UCSD-AML1 (cell line): ENCODE measurements at regions not wholly inside any gene's neighbourhood (a gene's known extent, or its start where the extent isn't known, plus 50 kb on each side); places are given as distances from the start of the nearest gene placed in this dataset.
"Not testable (repeated sequence)": the region's sequence is repeated elsewhere in the genome, so short reads cannot be mapped to it uniquely, and the experiment has no call there.

ENCODE experiments used
- DNase-seq: peaks from one replicate; lab custom pipeline; 2025; ENCODE audit not compliant: unreplicated experiment; lab: John Stamatoyannopoulos, UW

GRCh38 chr13:34721631-34722595 lies 220.2 kb upstream of the NBEA start:
- DNase-seq = no peak

DNA sequence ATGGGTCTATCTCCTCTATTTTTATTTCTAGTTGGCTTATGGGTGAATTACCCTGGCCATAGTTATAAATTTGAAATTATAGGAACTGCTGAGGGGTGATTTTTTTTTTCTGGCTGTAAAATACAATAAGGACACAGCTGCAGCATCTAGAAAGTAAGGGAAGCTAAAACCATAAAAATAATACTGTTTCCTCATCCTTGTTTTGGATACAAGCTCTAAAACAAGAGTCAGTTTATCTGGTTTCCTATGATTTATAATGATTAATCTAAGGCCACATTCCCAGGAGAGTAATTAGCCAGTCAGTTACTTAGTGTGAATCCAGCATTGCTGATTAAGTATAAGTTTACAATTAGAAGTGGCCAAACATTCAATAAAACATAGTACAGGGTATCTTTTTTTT lies 219.1 kb upstream of the NBEA start:
- DNase-seq = no peak

- DNase-seq = no peak
These were observed 211.1 kb upstream of the NBEA start for GRCh38 chr13:34730961-34731360.

DNA sequence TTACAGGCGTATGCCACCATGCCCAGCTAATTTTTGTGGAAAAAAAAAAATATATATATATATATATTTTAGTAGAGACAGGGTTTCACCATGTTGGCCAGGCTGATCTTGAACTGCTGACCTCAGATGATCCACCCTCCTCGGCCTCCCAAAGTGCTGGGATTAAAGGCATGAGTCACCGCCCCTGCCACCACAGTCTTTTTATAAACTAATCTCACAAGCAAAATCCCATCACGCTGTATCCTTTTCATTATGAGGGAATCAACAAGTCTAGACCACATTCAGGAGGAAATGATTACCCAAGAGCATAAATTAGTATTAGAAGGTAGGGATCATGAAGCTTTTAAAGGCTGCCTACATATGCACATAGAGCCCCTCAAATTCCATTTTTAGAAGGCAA lies 210.6 kb upstream of the NBEA start:
- DNase-seq = no peak

DNA sequence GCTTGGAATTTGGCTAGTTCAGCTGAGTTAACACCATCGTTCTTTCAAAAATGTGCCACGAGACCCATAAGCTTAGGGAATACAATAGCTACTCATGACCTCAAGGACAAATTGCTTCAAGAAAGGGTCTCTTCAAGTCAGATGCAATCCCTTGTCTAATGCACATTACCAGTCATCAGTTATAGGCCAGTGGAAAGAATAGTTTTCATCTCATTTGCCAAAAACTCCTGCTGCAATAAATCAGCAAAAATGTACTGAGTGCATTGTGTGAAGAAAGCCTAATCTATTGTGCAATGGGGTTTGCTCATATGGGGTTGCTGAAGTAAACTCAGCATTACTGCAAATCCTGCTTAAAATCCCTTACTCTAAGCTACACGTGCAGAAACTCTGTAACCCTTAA lies 208.3 kb upstream of the NBEA start:
- DNase-seq = no peak

DNA sequence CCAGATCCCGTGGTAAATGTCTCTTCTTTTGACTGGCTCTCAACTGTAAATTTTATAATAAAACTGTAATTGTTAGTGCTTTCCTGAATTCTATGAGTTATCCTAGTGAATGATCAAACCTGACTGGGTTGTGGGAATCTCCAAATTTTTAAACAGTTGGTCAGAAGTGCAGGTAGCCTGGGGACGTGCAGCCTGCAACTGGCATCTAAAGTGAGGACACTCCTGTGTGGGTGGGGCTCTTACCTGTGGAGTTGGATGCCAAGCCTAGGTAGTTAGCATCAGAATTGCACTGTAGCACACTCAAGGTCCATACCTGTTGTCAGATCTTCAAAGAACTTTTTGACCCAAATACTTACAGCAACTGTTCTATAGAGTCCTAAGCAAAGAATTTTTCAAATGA lies 207.1 kb upstream of the NBEA start:
- DNase-seq = no peak

DNA sequence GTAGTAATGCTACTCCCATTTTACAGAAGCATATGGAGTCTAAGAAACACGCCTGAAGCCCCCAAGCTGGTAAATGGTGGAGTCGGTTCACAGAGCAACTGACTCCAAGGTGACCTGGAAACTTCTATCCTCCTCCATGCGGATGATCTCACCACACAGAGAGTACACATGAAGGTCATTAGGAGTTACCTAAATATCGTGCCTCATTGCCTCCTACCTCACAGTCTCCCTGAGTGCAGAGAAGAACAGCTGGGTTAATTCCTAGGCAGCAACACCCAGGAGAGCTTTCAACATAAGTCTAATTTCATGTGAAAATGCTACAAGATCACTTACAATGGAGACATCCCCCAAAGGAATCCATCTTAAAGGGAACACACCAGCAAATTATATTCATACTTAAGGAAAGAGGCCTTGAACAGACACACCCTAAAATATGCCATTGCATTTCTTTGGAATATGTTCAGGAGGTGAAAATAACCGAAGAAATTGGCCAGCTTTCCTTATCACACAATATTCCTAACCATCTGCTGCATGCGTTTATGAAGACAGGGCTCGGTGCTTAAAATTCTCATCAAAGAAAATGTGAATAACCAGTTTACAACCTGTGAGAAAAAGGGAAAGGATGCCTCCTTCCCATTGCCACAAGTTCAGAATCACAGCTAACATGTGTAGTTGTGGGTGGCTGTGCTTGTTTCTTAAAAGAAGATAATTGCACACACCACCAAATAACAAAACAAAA lies 203.6 kb upstream of the NBEA start:
- DNase-seq = no peak

- not testable (repeated sequence) for DNase-seq
These were observed 195.0 kb upstream of the NBEA start for GRCh38 chr13:34747056-34747455.

- no peak for DNase-seq
These were observed 194.6 kb upstream of the NBEA start for GRCh38 chr13:34747507-34747906.

DNA sequence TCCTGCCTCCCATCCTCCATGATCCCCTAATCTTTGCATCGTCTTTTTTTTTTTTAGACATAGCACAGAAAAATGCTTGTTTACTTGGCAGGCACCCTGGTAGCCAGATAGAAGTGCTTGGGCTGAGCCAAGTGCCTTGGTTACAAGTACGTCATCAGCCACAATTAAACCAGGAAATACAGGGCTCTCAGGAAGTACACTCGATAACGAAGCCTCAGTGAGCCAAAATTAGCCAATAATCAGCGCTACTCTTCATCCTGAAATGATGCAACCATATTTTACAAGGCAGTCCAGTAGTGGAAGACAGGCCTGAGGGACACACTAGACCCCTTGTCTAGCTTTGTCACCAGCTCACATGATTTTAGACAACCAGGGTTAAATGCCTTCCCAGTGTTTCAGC lies 194.0 kb upstream of the NBEA start:
- DNase-seq = peak; percentile 18

- no peak for DNase-seq
These were observed 193.5 kb upstream of the NBEA start for GRCh38 chr13:34748596-34748995.

DNA sequence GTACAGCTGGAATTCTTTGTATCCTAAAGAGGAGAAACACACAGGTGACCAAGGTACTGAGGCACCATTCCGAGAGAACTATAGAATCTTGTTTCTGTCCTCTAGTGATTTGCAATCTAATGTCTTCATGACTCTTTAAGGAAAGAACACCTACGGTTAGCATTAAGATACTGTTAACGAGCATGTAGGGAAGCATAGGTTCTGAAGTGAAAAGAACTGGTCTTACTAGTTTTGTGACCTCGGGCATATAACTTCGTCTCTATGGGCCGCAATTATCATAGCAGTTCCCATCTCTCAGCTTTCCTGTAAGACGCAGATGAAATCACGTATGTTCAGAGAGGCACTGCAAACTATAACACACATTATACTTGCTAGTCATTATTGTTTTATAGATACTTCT lies 193.0 kb upstream of the NBEA start:
- DNase-seq = no peak

DNA sequence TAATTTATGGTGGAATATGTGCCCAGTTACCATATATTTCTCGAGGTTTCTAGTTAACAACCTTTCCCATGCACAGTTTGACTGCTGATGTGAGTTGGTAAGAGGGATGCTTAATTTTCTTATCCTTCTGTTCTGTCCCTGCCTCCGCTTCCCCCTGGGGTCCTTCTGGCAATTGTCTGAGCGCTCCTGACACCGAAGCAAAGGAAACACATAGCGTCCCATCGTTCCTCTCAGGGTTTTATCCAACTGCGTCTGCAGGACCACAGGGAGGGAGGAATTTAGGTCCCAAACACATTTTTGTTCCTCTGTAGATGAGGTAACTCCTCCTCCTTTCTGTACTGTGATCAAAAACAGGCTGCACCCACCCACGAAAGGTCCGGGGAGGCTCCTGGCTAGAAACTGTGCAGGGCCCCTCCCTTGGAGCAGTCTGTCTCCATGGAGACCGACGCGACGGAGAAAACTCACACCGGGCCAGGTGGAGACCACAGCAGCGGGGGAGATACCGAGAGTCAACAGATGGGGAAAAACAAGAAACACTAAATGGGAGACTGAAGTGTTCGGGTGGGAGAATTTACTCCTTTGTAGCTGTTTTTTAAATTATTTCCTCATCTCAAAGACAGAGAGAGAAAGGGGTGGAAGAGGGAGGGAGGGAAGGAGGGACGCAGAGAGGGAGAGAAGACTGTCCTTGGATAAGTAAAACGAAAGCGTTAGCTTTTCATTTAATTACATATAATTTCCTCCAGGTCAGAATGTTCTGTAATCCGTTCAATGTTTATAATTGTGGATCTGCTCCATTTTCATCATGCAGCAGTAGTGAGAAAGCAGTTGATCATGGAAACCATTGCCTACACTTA lies 191.8 kb upstream of the NBEA start:
- no peak for DNase-seq

- no peak for DNase-seq
These were observed 191.0 kb upstream of the NBEA start for GRCh38 chr13:34751044-34751443.

- no peak for DNase-seq
These were observed 190.6 kb upstream of the NBEA start for GRCh38 chr13:34751492-34751891.

- DNase-seq = no peak
These were observed 189.6 kb upstream of the NBEA start for GRCh38 chr13:34752283-34752960.

- DNase-seq = no peak
These were observed 185.9 kb upstream of the NBEA start for GRCh38 chr13:34756136-34756535.

- no peak for DNase-seq
These were observed 185.5 kb upstream of the NBEA start for GRCh38 chr13:34756572-34756971.

- DNase-seq = no peak
These were observed 184.6 kb upstream of the NBEA start for GRCh38 chr13:34757441-34757840.

DNA sequence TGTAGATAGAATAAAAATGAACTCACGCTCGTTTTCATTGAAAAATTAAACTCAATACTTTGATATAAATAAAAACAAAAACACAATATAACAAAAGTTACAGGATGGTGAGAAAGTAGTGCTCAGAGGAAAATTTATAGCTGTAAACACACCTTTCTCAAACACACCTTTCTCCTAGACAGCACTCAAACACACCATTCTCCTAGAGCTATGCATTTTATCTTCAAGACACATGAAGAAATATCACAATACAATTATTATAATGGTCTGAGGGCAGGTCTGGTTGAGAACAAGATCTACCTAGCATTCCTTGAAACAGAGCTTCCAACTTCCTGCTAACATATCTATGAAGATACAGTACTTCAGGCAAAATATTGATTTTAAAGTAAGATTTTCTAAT lies 183.4 kb upstream of the NBEA start:
- no peak for DNase-seq

DNA sequence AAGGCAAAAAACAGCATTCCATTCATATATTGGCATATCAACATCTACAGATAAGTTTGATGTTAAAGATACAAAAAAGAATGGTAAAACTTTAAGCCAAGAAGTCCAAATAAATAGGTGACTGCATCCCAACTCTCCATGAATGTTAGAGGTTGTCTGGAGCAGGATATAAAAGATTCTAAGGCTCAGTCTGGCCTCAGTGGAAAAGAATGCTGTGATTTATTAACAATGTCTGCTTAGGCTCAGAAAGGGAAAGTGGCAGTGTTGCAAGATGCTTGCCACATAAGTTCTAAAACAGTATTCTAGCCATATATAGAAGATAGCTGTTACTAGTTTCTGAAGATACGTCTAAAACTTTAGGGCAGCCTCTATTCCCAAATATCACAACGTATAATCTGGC lies 179.8 kb upstream of the NBEA start:
- no peak for DNase-seq
